H9 (cell line): ENCODE measurements at regions not wholly inside any gene's neighbourhood (a gene's known extent, or its start where the extent isn't known, plus 50 kb on each side); places are given as distances from the start of the nearest gene placed in this dataset.

Source experiments
- DNase-seq: peaks from one replicate; pipeline ENCODE4 v3.0.0-alpha.2; 2017
- H2AFZ ChIP-seq: one replicate; pipeline ENCODE4 v1.6.1; 2013; ENCODE audit warnings: mild to moderate bottlenecking, low read length, control low read depth, moderate library complexity
- H2AK5ac ChIP-seq: 2 replicates; pipeline ENCODE4 v1.6.1; 2013; ENCODE audit warnings: low read length, control low read depth, mixed read lengths; ENCODE audit not compliant: insufficient read length
- H2BK120ac ChIP-seq: one replicate; pipeline ENCODE4 v1.6.1; 2013; ENCODE audit warnings: low read depth, mild to moderate bottlenecking, low read length, control low read depth, inconsistent platforms; ENCODE audit not compliant: poor library complexity, severe bottlenecking
- H2BK12ac ChIP-seq: 2 replicates; pipeline ENCODE4 v1.6.1; 2013; ENCODE audit warnings: low read length, control low read depth, mixed read lengths, low read depth; ENCODE audit not compliant: insufficient read length
- H2BK15ac ChIP-seq: 2 replicates; pipeline ENCODE4 v1.6.1; 2013; ENCODE audit warnings: low read depth, low read length, control low read depth
- H2BK20ac ChIP-seq: one replicate; pipeline ENCODE4 v1.6.1; 2013; ENCODE audit warnings: low read depth, mild to moderate bottlenecking, low read length, control low read depth, inconsistent platforms; ENCODE audit not compliant: poor library complexity, severe bottlenecking
- H2BK5ac ChIP-seq: 2 replicates; pipeline ENCODE4 v1.6.1; 2013; ENCODE audit warnings: low read length, control low read depth, mixed read lengths; ENCODE audit not compliant: insufficient read length
- H3K14ac ChIP-seq: 2 replicates; pipeline ENCODE4 v1.6.1; 2013; ENCODE audit warnings: low read length, control low read depth; ENCODE audit not compliant: insufficient read depth
- H3K18ac ChIP-seq: 2 replicates; pipeline ENCODE4 v1.6.1; 2013; ENCODE audit warnings: low read depth, mild to moderate bottlenecking, mixed read lengths, low read length, control low read depth; ENCODE audit not compliant: insufficient read length
- H3K23ac ChIP-seq: 2 replicates; pipeline ENCODE4 v1.6.1; 2013; ENCODE audit warnings: low read length, control low read depth, mixed read lengths, low read depth; ENCODE audit not compliant: insufficient read length
- H3K23me2 ChIP-seq: 2 replicates; pipeline ENCODE4 v1.6.1; 2013; ENCODE audit warnings: low read depth, mild to moderate bottlenecking, mixed read lengths, low read length, control low read depth; ENCODE audit not compliant: insufficient read length, poor library complexity, severe bottlenecking
- H3K27ac ChIP-seq: 2 replicates; pipeline ENCODE4 v1.5.1; 2013; ENCODE audit warnings: low read length, control low read depth, mixed read lengths, low read depth; ENCODE audit not compliant: insufficient read length
- H3K27me3 ChIP-seq: 2 replicates; pipeline ENCODE4 v1.6.1; 2013; ENCODE audit warnings: low read length, control low read depth, inconsistent platforms; ENCODE audit not compliant: insufficient read depth
- H3K4ac ChIP-seq: 2 replicates; pipeline ENCODE4 v1.6.1; 2013; ENCODE audit warnings: low read depth, mild to moderate bottlenecking, control low read depth, inconsistent platforms, low read length, moderate library complexity
- H3K4me1 ChIP-seq: 2 replicates; pipeline ENCODE4 v1.6.1; 2013; ENCODE audit warnings: low read length, control low read depth, inconsistent platforms; ENCODE audit not compliant: insufficient read depth
- H3K4me2 ChIP-seq: 2 replicates; pipeline ENCODE4 v1.6.1; 2013; ENCODE audit warnings: low read length, control low read depth, mixed read lengths; ENCODE audit not compliant: insufficient read length, insufficient read depth
- H3K56ac ChIP-seq: 2 replicates; pipeline ENCODE4 v1.6.1; 2013; ENCODE audit warnings: low read depth, mild to moderate bottlenecking, mixed read lengths, low read length, control low read depth; ENCODE audit not compliant: insufficient read length
- H3K79me1 ChIP-seq: 2 replicates; pipeline ENCODE4 v1.6.1; 2013; ENCODE audit warnings: low read depth, mild to moderate bottlenecking, moderate library complexity, low read length, control low read depth, inconsistent platforms; ENCODE audit not compliant: insufficient read depth, poor library complexity, severe bottlenecking
- H3K79me2 ChIP-seq: 2 replicates; pipeline ENCODE4 v1.6.1; 2013; ENCODE audit warnings: low read length, control low read depth, inconsistent platforms; ENCODE audit not compliant: insufficient read depth
- H3K9ac ChIP-seq: 2 replicates; pipeline ENCODE4 v1.6.1; 2013; ENCODE audit warnings: low read length, control low read depth, mixed read lengths; ENCODE audit not compliant: insufficient read length; ENCODE audit errors: extremely low read depth
- H3K9me3 ChIP-seq: one replicate; pipeline ENCODE4 v1.6.1; 2013; ENCODE audit warnings: low read depth, low read length, inconsistent platforms; ENCODE audit not compliant: control insufficient read depth
- H3T11ph ChIP-seq: one replicate; pipeline ENCODE4 v1.6.1; 2013; ENCODE audit warnings: mild to moderate bottlenecking, low read length, control low read depth, inconsistent platforms
- H4K20me1 ChIP-seq: one replicate; pipeline ENCODE4 v1.6.1; 2013; ENCODE audit not compliant: control insufficient read depth, insufficient read length, insufficient read depth
- H4K5ac ChIP-seq: 2 replicates; pipeline ENCODE4 v1.6.1; 2013; ENCODE audit warnings: low read depth, mild to moderate bottlenecking, mixed read lengths, low read length, control low read depth; ENCODE audit not compliant: insufficient read length
- H4K8ac ChIP-seq: replicated peaks from 2 replicates; pipeline ENCODE4 v1.6.1; 2013; ENCODE audit warnings: low read length, control low read depth, mixed read lengths, low read depth; ENCODE audit not compliant: insufficient read length
- H4K91ac ChIP-seq: 2 replicates; pipeline ENCODE4 v1.6.1; 2013; ENCODE audit warnings: low read depth, mild to moderate bottlenecking, moderate library complexity, mixed read lengths, low read length, control low read depth; ENCODE audit not compliant: insufficient read length
- H3K27ac Mint-ChIP-seq, 3 experiments: 2 replicates in 2 of 3; 3 replicates in 1 of 3; pipeline ENCODE4 v1.8.0; 2020 to 2021; ENCODE audit warnings: mixed read lengths in 3 of 3, mild to moderate bottlenecking in 1 of 3, moderate library complexity in 1 of 3
- H3K27me3 Mint-ChIP-seq: 2 replicates; pipeline ENCODE4 v1.8.0; 2021; ENCODE audit warnings: low read depth, mild to moderate bottlenecking, moderate library complexity, mixed read lengths
- H3K36me3 Mint-ChIP-seq, 3 experiments: 2 replicates in 2 of 3; 3 replicates in 1 of 3; pipeline ENCODE4 v1.8.0; 2020 to 2021; ENCODE audit warnings: low read depth in 3 of 3, mixed read lengths in 3 of 3; ENCODE audit not compliant: insufficient read depth in 1 of 3
- H3K4me1 Mint-ChIP-seq, 2 experiments: 2 replicates each; pipeline ENCODE4 v1.8.0; 2020; ENCODE audit warnings: mixed read lengths in 2 of 2
- H3K4me3 Mint-ChIP-seq, 2 experiments: 2 replicates in 1 of 2; 3 replicates in 1 of 2; pipeline ENCODE4 v1.8.0; 2020 to 2021; ENCODE audit warnings: mild to moderate bottlenecking in 2 of 2, mixed read lengths in 2 of 2, moderate library complexity in 1 of 2
- H3K9me3 Mint-ChIP-seq, 2 experiments: 2 replicates in 1 of 2; 3 replicates in 1 of 2; pipeline ENCODE4 v1.8.0; 2020; ENCODE audit warnings: mild to moderate bottlenecking in 2 of 2, mixed read lengths in 2 of 2, moderate library complexity in 1 of 2
- CTCF ChIP-seq: fragments of 200-600 bp; sonication (generic); conservative IDR thresholded peaks from 3 replicates; pipeline ENCODE4 v1.8.0; 2021; ENCODE audit warnings: antibody characterized with exemption, mild to moderate bottlenecking
- WGBS: extraction: QIAGEN DNeasy Blood & Tissue Kit; methylation state at CpG from one replicate; pipeline ENCODE4 v1.1.7; 2013; ENCODE audit warnings: missing lambda C conversion rate, low lambda C conversion rate, mixed read lengths; ENCODE audit not compliant: insufficient read length; ENCODE audit errors: extremely low coverage; 5-methylcytosine and 5-hydroxymethylcytosine counted together

- H2BK15ac ChIP-seq: no peak overlapping the region
- no peak for TF ChIP-seq CTCF
- no peak overlapping the region for H3K9ac ChIP-seq
- H2BK20ac ChIP-seq: no peak overlapping the region
- H3K56ac ChIP-seq: no peak overlapping the region
- H4K91ac ChIP-seq: no peak overlapping the region
- no peak overlapping the region for H2BK120ac ChIP-seq
- H3K4me3 Mint-ChIP-seq: no peak overlapping the region
- H3K9me3 Mint-ChIP-seq: peaks cover 14 to 16% of the 10 kb centered on the region in 2 experiments; a peak in 4 of 5 replicates
- no peak overlapping the region for H3T11ph ChIP-seq
- H3K14ac ChIP-seq: no peak overlapping the region
- H4K20me1 ChIP-seq: no peaks in the 10 kb centered on the region
- no peaks in the 10 kb centered on the region for H3K79me1 ChIP-seq
- no peak overlapping the region for H3K23ac ChIP-seq
- H4K5ac ChIP-seq: no peak overlapping the region
- no peak overlapping the region for H2AK5ac ChIP-seq
- peaks cover 3% of the 10 kb centered on the region; the same call in 1 of the 2 replicates for H3K27me3 Mint-ChIP-seq
- H3K4ac ChIP-seq: no peak overlapping the region
- DNase-seq: no peak
- H2BK5ac ChIP-seq: no peak overlapping the region
- no peaks in the 10 kb centered on the region for H3K79me2 ChIP-seq
- H3K4me1 ChIP-seq: no peaks in the 10 kb centered on the region
- no CpG with 5 or more reads among the region's 7 CpGs for WGBS
- no peaks in the 10 kb centered on the region for H3K23me2 ChIP-seq
- no peak overlapping the region for H3K27ac ChIP-seq
- H3K4me2 ChIP-seq: no peak overlapping the region
- no peak overlapping the region for H3K18ac ChIP-seq
- no peak overlapping the region for H4K8ac ChIP-seq
- no peaks in the 10 kb centered on the region for H3K27me3 ChIP-seq
- H3K4me1 Mint-ChIP-seq: no peaks in the 10 kb centered on the region
- no peak overlapping the region for H2BK12ac ChIP-seq
- H2AFZ ChIP-seq: no peak overlapping the region
- H3K27ac Mint-ChIP-seq: no peak overlapping the region
- H3K36me3 Mint-ChIP-seq: peaks cover 0 to 8% (median 0%) of the 10 kb centered on the region in 3 experiments; a peak in 2 of 7 replicates
- no peaks in the 10 kb centered on the region for H3K9me3 ChIP-seq
Measured at GRCh38 chr7:67422601-67423000, 426.0 kb downstream of the TYW1 start.
